Spinal cord (tissue), 9 donors: ENCODE measurements at regions not wholly inside any gene's neighbourhood (a gene's known extent, or its start where the extent isn't known, plus 50 kb on each side); places are given as distances from the start of the nearest gene placed in this dataset.

Source experiments
- DNase-seq, 6 donors: peaks; one replicate each; pipeline versions ENCODE4 v3.0.0 to v3.0.0-alpha.2; 2013 to 2015; ENCODE audit warnings: low spot score in 6 of 6, low read depth in 4 of 6
- H3K27ac ChIP-seq: one replicate; pipeline ENCODE4 v1.5.1; 2013; ENCODE audit warnings: low read depth, low read length, control low read depth
- H3K27me3 ChIP-seq: one replicate; pipeline ENCODE4 v1.6.1; 2013; ENCODE audit warnings: low read length; ENCODE audit not compliant: control insufficient read depth, insufficient read depth
- H3K36me3 ChIP-seq: one replicate; pipeline ENCODE4 v1.6.1; 2013; ENCODE audit warnings: low read length; ENCODE audit not compliant: control insufficient read depth, insufficient read depth
- H3K4me1 ChIP-seq: one replicate; pipeline ENCODE4 v1.6.1; 2013; ENCODE audit warnings: low read length; ENCODE audit not compliant: control insufficient read depth, insufficient read depth
- H3K4me3 ChIP-seq: one replicate; pipeline ENCODE4 v1.5.1; 2013; ENCODE audit warnings: low read depth, low read length, control low read depth
- H3K9me3 ChIP-seq: one replicate; pipeline ENCODE4 v1.6.1; 2013; ENCODE audit warnings: low read length; ENCODE audit not compliant: control insufficient read depth, insufficient read depth
- WGBS: methylation state at CpG from one replicate; pipeline ENCODE4 v1.1.5; 2013; ENCODE audit warnings: missing lambda C conversion rate; ENCODE audit not compliant: insufficient coverage; 5-methylcytosine and 5-hydroxymethylcytosine counted together
- donor health status: healthy.

- no peak for DNase-seq
- no peak overlapping the region for H3K27ac ChIP-seq
- H3K9me3 ChIP-seq, result no peaks in the 10 kb centered on the region
- no peaks in the 10 kb centered on the region for H3K36me3 ChIP-seq
- H3K27me3 ChIP-seq, result no peaks in the 10 kb centered on the region
- no peaks in the 10 kb centered on the region for H3K4me1 ChIP-seq
- no peak overlapping the region for H3K4me3 ChIP-seq
- WGBS, result no CpG with 5 or more reads among the region's 1 CpG
Observed at GRCh38 chr1:88401313-88401712, 282.8 kb upstream of the PKN2 start.

DNA sequence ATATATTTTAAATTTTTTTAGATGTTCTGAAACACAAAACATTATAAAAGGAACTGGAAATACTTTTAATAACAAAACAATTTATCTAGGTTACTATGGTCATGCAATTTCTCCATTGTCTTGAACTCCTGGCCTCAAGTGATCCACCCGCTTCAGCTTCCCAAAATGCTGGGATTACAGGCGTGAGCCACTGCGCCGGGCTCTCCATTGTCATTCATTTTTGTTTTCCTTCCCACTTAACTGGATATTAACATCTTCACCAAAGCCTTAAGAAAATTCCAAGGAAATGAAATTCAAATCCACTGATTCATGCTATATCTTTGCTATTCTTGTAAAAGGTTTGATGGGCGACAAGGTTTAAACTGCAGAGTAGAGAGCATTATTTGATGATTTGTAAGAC is 279.5 kb upstream of the PKN2 start:
- no peaks in the 10 kb centered on the region for H3K36me3 ChIP-seq
- 70% methylated on average over 4 of the region's 5 CpGs for WGBS

DNA sequence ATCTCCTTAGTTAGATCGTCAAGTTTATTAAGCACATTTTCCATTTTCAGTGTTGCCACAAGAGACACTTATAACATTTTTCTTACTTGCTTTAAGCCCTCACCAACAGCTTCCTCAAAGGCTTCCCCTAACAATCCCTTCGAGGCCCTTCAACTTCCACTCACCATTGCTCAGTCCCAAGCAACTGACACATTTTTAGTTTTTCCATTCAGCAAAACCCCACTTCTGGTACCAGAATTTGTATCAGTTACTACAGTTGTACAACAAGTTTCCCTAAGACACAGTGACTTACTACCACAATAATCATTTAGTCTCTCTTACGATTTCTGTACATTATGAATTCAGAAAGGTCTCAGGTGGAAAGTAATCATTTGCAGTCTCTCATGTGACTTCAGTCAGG is 276.8 kb upstream of the PKN2 start:
- Histone ChIP-seq H3K4me3 (no peak overlapping the region), H3K27ac (no peak overlapping the region), H3K36me3 (no peaks in the 10 kb centered on the region), H3K27me3 (no peaks in the 10 kb centered on the region), H3K9me3 (no peaks in the 10 kb centered on the region), H3K4me1 (no peaks in the 10 kb centered on the region)
- DNase-seq, result no peak
- 100% methylated on average over 2 of the region's 3 CpGs for WGBS

More for the DNA sequence above, 279.5 kb upstream of the PKN2 start:
- H3K27me3 ChIP-seq, result no peaks in the 10 kb centered on the region
- H3K4me1 ChIP-seq, result no peaks in the 10 kb centered on the region
- no peak for DNase-seq
- no peak overlapping the region for H3K4me3 ChIP-seq
- no peaks in the 10 kb centered on the region for H3K9me3 ChIP-seq
- H3K27ac ChIP-seq, result no peak overlapping the region

DNA sequence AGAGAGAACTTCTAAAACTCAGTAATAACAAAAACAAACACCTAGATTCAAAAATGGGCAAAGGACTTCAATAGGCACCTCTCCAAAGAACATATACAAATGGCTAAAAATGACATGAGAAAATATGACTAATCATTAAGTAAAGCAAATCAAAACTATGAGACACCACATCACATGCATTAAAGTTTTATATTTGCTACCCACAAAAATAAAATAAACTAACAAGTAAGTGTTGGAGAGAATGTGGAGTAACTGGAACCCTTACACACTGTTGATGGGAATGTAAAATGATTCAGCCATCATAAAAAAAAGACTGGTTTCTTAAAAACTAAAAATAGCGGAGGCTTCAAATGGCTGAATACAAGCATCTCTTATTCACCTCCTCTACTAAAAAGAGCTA is 262.1 kb upstream of the PKN2 start:
- Histone ChIP-seq H3K27me3 (no peaks in the 10 kb centered on the region), H3K4me1 (no peaks in the 10 kb centered on the region), H3K27ac (no peak overlapping the region), H3K4me3 (no peak overlapping the region), H3K36me3 (no peaks in the 10 kb centered on the region), H3K9me3 (peaks cover 2% of the 10 kb centered on the region)
- no CpG with 5 or more reads among the region's 1 CpG for WGBS
- DNase-seq, result no peak

- no peak for DNase-seq
- WGBS, result 78% methylated on average over 1 of the region's 1 CpG
- H3K9me3 ChIP-seq, result peaks cover 8% of the 10 kb centered on the region
- H3K27me3 ChIP-seq, result no peaks in the 10 kb centered on the region
- H3K27ac ChIP-seq, result no peak overlapping the region
- no peaks in the 10 kb centered on the region for H3K4me1 ChIP-seq
- no peak overlapping the region for H3K4me3 ChIP-seq
- no peaks in the 10 kb centered on the region for H3K36me3 ChIP-seq
Observed at GRCh38 chr1:88433556-88433955, 250.5 kb upstream of the PKN2 start.

- H3K27me3 ChIP-seq, result no peaks in the 10 kb centered on the region
- DNase-seq, result no peak
- H3K36me3 ChIP-seq, result no peaks in the 10 kb centered on the region
- H3K4me1 ChIP-seq, result no peaks in the 10 kb centered on the region
- no peak overlapping the region for H3K4me3 ChIP-seq
- no peak overlapping the region for H3K27ac ChIP-seq
- peaks cover 8% of the 10 kb centered on the region for H3K9me3 ChIP-seq
Observed at GRCh38 chr1:88434836-88435235, 249.2 kb upstream of the PKN2 start.

- DNase-seq, result no peak
- H3K4me3 ChIP-seq, result no peak overlapping the region
- no peaks in the 10 kb centered on the region for H3K36me3 ChIP-seq
- WGBS, result 80% methylated on average over 1 of the region's 2 CpGs
- H3K27me3 ChIP-seq, result no peaks in the 10 kb centered on the region
- no peak overlapping the region for H3K27ac ChIP-seq
- no peaks in the 10 kb centered on the region for H3K4me1 ChIP-seq
- H3K9me3 ChIP-seq, result peaks cover 2% of the 10 kb centered on the region
Observed at GRCh38 chr1:88441022-88441421, 243.1 kb upstream of the PKN2 start.

DNA sequence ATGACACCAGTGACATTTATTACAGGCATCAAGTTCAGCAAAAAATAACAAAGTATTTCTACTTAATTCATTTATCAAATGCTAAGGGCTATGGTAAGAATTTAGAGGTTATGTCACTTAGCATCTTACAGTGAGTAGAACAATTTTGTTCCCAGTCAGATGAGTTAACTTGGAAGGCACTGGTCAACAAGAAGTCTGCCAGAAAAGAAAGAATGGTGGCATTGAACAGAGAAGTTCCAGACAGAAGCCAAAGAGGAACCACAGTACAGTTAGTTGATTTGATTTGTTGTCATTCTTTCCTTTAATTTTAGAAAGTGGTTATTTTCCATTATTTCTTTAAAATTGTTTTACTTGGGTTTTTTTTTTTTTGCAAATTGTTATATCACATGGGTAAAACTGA is 232.2 kb upstream of the PKN2 start:
- H3K4me3 ChIP-seq, result no peak overlapping the region
- no peaks in the 10 kb centered on the region for H3K4me1 ChIP-seq
- H3K36me3 ChIP-seq, result no peaks in the 10 kb centered on the region
- H3K27ac ChIP-seq, result no peak overlapping the region
- no peaks in the 10 kb centered on the region for H3K9me3 ChIP-seq
- H3K27me3 ChIP-seq, result no peaks in the 10 kb centered on the region
- peak in 1 of 6 donors; percentile 17 for DNase-seq

GRCh38 chr1:88453295-88453694 is 230.8 kb upstream of the PKN2 start:
- Histone ChIP-seq H3K4me1 (no peaks in the 10 kb centered on the region), H3K36me3 (no peaks in the 10 kb centered on the region), H3K4me3 (no peak overlapping the region), H3K27me3 (no peaks in the 10 kb centered on the region), H3K9me3 (no peaks in the 10 kb centered on the region), H3K27ac (no peak overlapping the region)
- 88% methylated on average over 3 of the region's 7 CpGs for WGBS
- peak in 1 of 6 donors; percentile 58 for DNase-seq

GRCh38 chr1:88454781-88455180 is 229.3 kb upstream of the PKN2 start:
- Histone ChIP-seq H3K9me3 (no peaks in the 10 kb centered on the region), H3K27ac (no peak overlapping the region), H3K4me3 (no peak overlapping the region), H3K36me3 (no peaks in the 10 kb centered on the region), H3K4me1 (no peaks in the 10 kb centered on the region), H3K27me3 (no peaks in the 10 kb centered on the region)
- 100% methylated on average over 1 of the region's 4 CpGs for WGBS
- DNase-seq, result no peak
